Keratinocyte (primary cell): ENCODE measurements at regions not wholly inside any gene's neighbourhood (a gene's known extent, or its start where the extent isn't known, plus 50 kb on each side); places are given as distances from the start of the nearest gene placed in this dataset.

ENCODE experiments used
- DNase-seq: peaks from one replicate; pipeline ENCODE4 v3.0.0-alpha.2; 2011; ENCODE audit warnings: low read depth, missing footprints, low spot score
- FAIRE-seq: peaks from 2 replicates; lab custom pipeline; 2011; peaks lifted over from hg19 to GRCh38; lab: Jason Lieb, UNC
- H2AFZ ChIP-seq: 2 replicates; pipeline ENCODE4 v1.6.0; 2012; ENCODE audit warnings: low read length, control low read depth, inconsistent platforms; ENCODE audit not compliant: control insufficient read depth
- H3K27ac ChIP-seq: 2 replicates; pipeline ENCODE4 v1.5.1; 2011; ENCODE audit warnings: low read length; ENCODE audit not compliant: control insufficient read depth, insufficient read depth
- H3K27me3 ChIP-seq: 3 replicates; pipeline ENCODE4 v1.6.0; 2011; ENCODE audit warnings: low read length; ENCODE audit not compliant: control insufficient read depth, insufficient read depth; ENCODE audit errors: extremely low read depth
- H3K36me3 ChIP-seq, 2 experiments: 2 replicates in 1 of 2; 3 replicates in 1 of 2; pipeline ENCODE4 v1.5.1; 2011; ENCODE audit warnings: low read length in 2 of 2, mild to moderate bottlenecking in 1 of 2; ENCODE audit not compliant: control insufficient read depth in 2 of 2, insufficient read depth in 2 of 2; ENCODE audit errors: extremely low read depth in 1 of 2
- H3K4me1 ChIP-seq: 3 replicates; pipeline ENCODE4 v1.5.1; 2011; ENCODE audit warnings: low read length; ENCODE audit not compliant: control insufficient read depth, insufficient read depth; ENCODE audit errors: extremely low read depth
- H3K4me2 ChIP-seq: 3 replicates; pipeline ENCODE4 v1.6.0; 2011; ENCODE audit warnings: low read depth, low read length; ENCODE audit not compliant: control insufficient read depth, insufficient read depth; ENCODE audit errors: extremely low read depth
- H3K4me3 ChIP-seq, 3 experiments: fragments of 200-600 bp in 1 of 3; sonication (generic) in 1 of 3; 2 replicates in 2 of 3; 3 replicates in 1 of 3; pipeline ENCODE4 v1.5.1; 2011 to 2016; ENCODE audit warnings: low read length in 3 of 3, mild to moderate bottlenecking in 3 of 3, control low read depth in 2 of 3, inconsistent platforms in 1 of 3, low read depth in 1 of 3, mixed read lengths in 1 of 3, mixed run types in 1 of 3, moderate library complexity in 1 of 3; ENCODE audit not compliant: control insufficient read depth in 2 of 3, insufficient read depth in 2 of 3; ENCODE audit errors: extremely low read depth in 1 of 3
- H3K79me2 ChIP-seq: 2 replicates; pipeline ENCODE4 v1.6.0; 2012; ENCODE audit warnings: low read length; ENCODE audit not compliant: control insufficient read depth, insufficient read depth
- H3K9ac ChIP-seq: 3 replicates; pipeline ENCODE4 v1.6.0; 2011; ENCODE audit warnings: low read length; ENCODE audit not compliant: control insufficient read depth, insufficient read depth; ENCODE audit errors: extremely low read depth
- H3K9me1 ChIP-seq: 3 replicates; pipeline ENCODE4 v1.6.0; 2011; ENCODE audit warnings: low read length; ENCODE audit not compliant: control insufficient read depth, insufficient read depth; ENCODE audit errors: extremely low read depth
- H3K9me3 ChIP-seq: 2 replicates; pipeline ENCODE4 v1.5.1; 2012; ENCODE audit warnings: low read depth, low read length; ENCODE audit not compliant: control insufficient read depth
- H4K20me1 ChIP-seq: 3 replicates; pipeline ENCODE4 v1.6.0; 2011; ENCODE audit warnings: low read length; ENCODE audit not compliant: control insufficient read depth, insufficient read depth; ENCODE audit errors: extremely low read depth
- EZH2 ChIP-seq: IDR thresholded peaks from one replicate; pipeline ENCODE4 v1.6.1; 2012; ENCODE audit warnings: inconsistent platforms, mild to moderate bottlenecking, low read length, moderate library complexity
- dilution Hi-C: fragments of 300-500 bp; cut with MboI; formaldehyde crosslinking; loops from one replicate; pipeline ENCODE4 v1.7.0; 2020; ENCODE audit warnings: low sequenced_read_pairs; ENCODE audit not compliant: extremely low pct_ligation_motif_present
- TF ChIP-seq, protein P1 (sequence below), 3 experiments: IDR thresholded peaks in 1 of 3; conservative IDR thresholded peaks in 1 of 3; optimal IDR thresholded peaks in 1 of 3; 2 replicates in 2 of 3; 3 replicates in 1 of 3; pipeline versions ENCODE3 to v1.5.1; 2011; ENCODE audit warnings: low read length in 3 of 3, mild to moderate bottlenecking in 3 of 3, moderate library complexity in 2 of 3, control low read depth in 1 of 3, inconsistent platforms in 1 of 3; ENCODE audit not compliant: insufficient read depth in 2 of 3; ENCODE audit errors: extremely low read depth in 1 of 3

- Histone ChIP-seq H3K9me3 (no peaks in the 10 kb centered on the region), H3K36me3 (no peaks in the 10 kb centered on the region), H3K9me1 (no peaks in the 10 kb centered on the region), H3K27ac (no peak overlapping the region), H4K20me1 (no peaks in the 10 kb centered on the region), H3K9ac (no peak overlapping the region), H2AFZ (no peak overlapping the region), H3K4me3 (no peak overlapping the region), H3K27me3 (no peaks in the 10 kb centered on the region), H3K4me1 (no peaks in the 10 kb centered on the region), H3K79me2 (no peaks in the 10 kb centered on the region), H3K4me2 (no peak overlapping the region)
- FAIRE-seq (no peak), DNase-seq (no peak)
- TF ChIP-seq, protein P1, sequence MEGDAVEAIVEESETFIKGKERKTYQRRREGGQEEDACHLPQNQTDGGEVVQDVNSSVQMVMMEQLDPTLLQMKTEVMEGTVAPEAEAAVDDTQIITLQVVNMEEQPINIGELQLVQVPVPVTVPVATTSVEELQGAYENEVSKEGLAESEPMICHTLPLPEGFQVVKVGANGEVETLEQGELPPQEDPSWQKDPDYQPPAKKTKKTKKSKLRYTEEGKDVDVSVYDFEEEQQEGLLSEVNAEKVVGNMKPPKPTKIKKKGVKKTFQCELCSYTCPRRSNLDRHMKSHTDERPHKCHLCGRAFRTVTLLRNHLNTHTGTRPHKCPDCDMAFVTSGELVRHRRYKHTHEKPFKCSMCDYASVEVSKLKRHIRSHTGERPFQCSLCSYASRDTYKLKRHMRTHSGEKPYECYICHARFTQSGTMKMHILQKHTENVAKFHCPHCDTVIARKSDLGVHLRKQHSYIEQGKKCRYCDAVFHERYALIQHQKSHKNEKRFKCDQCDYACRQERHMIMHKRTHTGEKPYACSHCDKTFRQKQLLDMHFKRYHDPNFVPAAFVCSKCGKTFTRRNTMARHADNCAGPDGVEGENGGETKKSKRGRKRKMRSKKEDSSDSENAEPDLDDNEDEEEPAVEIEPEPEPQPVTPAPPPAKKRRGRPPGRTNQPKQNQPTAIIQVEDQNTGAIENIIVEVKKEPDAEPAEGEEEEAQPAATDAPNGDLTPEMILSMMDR (optimal IDR thresholded peaks at IDR 0.05 in 1 of 3, IDR thresholded peaks at IDR 0.05 in 1 of 3, conservative IDR thresholded peaks at IDR 0.05 in 1 of 3; ENCODE audit: extremely low read depth in 1 of 3, insufficient read depth in 2 of 3, low read length in 3 of 3) = no peak
- no peak for TF ChIP-seq EZH2
- dilution Hi-C loops = no loop called here
Observed at GRCh38 chr11:38191101-38191500, 1593.1 kb upstream of the RAG2 start.

GRCh38 chr11:38182126-38182866 lies 1584.3 kb upstream of the RAG2 start:
- dilution Hi-C loops = no loop called here
- Histone ChIP-seq H3K36me3 (no peaks in the 10 kb centered on the region), H3K27me3 (no peaks in the 10 kb centered on the region), H3K9ac (no peak overlapping the region), H3K9me3 (no peaks in the 10 kb centered on the region), H4K20me1 (no peaks in the 10 kb centered on the region), H3K4me1 (no peaks in the 10 kb centered on the region), H3K4me3 (no peak overlapping the region), H3K4me2 (no peak overlapping the region), H3K79me2 (no peaks in the 10 kb centered on the region), H3K27ac (no peak overlapping the region), H3K9me1 (no peaks in the 10 kb centered on the region), H2AFZ (no peak overlapping the region)
- no peak for TF ChIP-seq EZH2
- TF ChIP-seq, protein P1 (optimal IDR thresholded peaks at IDR 0.05 in 1 of 3, IDR thresholded peaks at IDR 0.05 in 1 of 3, conservative IDR thresholded peaks at IDR 0.05 in 1 of 3; ENCODE audit: extremely low read depth in 1 of 3, insufficient read depth in 2 of 3, low read length in 3 of 3) = no peak
- DNase-seq = no peak
- FAIRE-seq = no peak
